ENCODE measurements at regions not wholly inside any gene's neighbourhood (a gene's known extent, or its start where the extent isn't known, plus 50 kb on each side); places are given as distances from the start of the nearest gene placed in this dataset.

GRCh38 chr12:114476159-114476558 is 70.2 kb upstream of the TBX5 start:
- H3K27ac ChIP-seq: no peak overlapping the region
- no peak overlapping the region for H3K4me3 ChIP-seq
- H4K20me1 ChIP-seq (ENCODE audit: insufficient read depth): 0 out of 2 replicates have a peak, but pooled peaks cover 5% of the 10 kb centered on the region
- CTCF ChIA-PET: no interaction called here
- H3K36me3 ChIP-seq (ENCODE audit: low read depth): no peaks in the 10 kb centered on the region
- no peak for DNase-seq
- no peaks in the 10 kb centered on the region for H3K4me1 ChIP-seq (replicated peaks; ENCODE audit: insufficient read depth)
- no peaks in the 10 kb centered on the region for H3F3A ChIP-seq (ENCODE audit: insufficient read depth, low read depth)
- intact Hi-C loops (cut with micrococcal nuclease; ENCODE audit: unreplicated experiment): no loop called here
- no peaks in the 10 kb centered on the region for H3K79me2 ChIP-seq (ENCODE audit: low read depth)
- H2AFZ ChIP-seq: no peak overlapping the region
- TF ChIP-seq CTCF (conservative IDR thresholded peaks at IDR 0.05) (peak; percentile 49; the same call in 1 of the 2 replicates), EZH2 (IDR thresholded peaks at IDR 0.05; ENCODE audit: low read depth) (no peak)
- peaks cover 83% of the 10 kb centered on the region for H3K27me3 ChIP-seq (ENCODE audit: insufficient read depth, low read depth)
- POLR2A ChIA-PET (ENCODE audit: unreplicated experiment): no interaction called here
- no peak overlapping the region for H3K4me2 ChIP-seq
- no peaks in the 10 kb centered on the region for H3K9me3 ChIP-seq (ENCODE audit: insufficient read depth, low read depth)
- BruUV-seq (replicated peaks): no TSS peak
- H3K9me2 ChIP-seq (ENCODE audit: insufficient read depth): no peaks in the 10 kb centered on the region

- H3K9me2 ChIP-seq (ENCODE audit: insufficient read depth): no peaks in the 10 kb centered on the region
- H3K27me3 ChIP-seq (ENCODE audit: insufficient read depth, low read depth): peaks cover 64% of the 10 kb centered on the region
- no peak overlapping the region for H3K27ac ChIP-seq
- no peak for DNase-seq
- no peaks in the 10 kb centered on the region for H3K4me1 ChIP-seq (replicated peaks; ENCODE audit: insufficient read depth)
- intact Hi-C loops (cut with micrococcal nuclease; ENCODE audit: unreplicated experiment): no loop called here
- no peaks in the 10 kb centered on the region for H3F3A ChIP-seq (ENCODE audit: insufficient read depth, low read depth)
- no peak for TF ChIP-seq EZH2 (IDR thresholded peaks at IDR 0.05; ENCODE audit: low read depth)
- TF ChIP-seq CTCF (conservative IDR thresholded peaks at IDR 0.05): no peak
- H3K79me2 ChIP-seq (ENCODE audit: low read depth): no peaks in the 10 kb centered on the region
- H3K4me2 ChIP-seq: no peak overlapping the region
- BruUV-seq (replicated peaks): no TSS peak
- no peaks in the 10 kb centered on the region for H3K9me3 ChIP-seq (ENCODE audit: insufficient read depth, low read depth)
- 0 out of 2 replicates have a peak, but pooled peaks cover 5% of the 10 kb centered on the region for H4K20me1 ChIP-seq (ENCODE audit: insufficient read depth)
- H3K4me3 ChIP-seq: no peak overlapping the region
- no peak overlapping the region for H2AFZ ChIP-seq
- H3K36me3 ChIP-seq (ENCODE audit: low read depth): no peaks in the 10 kb centered on the region
- ChIA-PET POLR2A (ENCODE audit: unreplicated experiment) (no interaction called here), CTCF (no interaction called here)
Measured at GRCh38 chr12:114473717-114474116, 67.8 kb upstream of the TBX5 start.

- no peak overlapping the region for H2AFZ ChIP-seq
- intact Hi-C loops (cut with micrococcal nuclease; ENCODE audit: unreplicated experiment): no loop called here
- TF ChIP-seq EZH2 (IDR thresholded peaks at IDR 0.05; ENCODE audit: low read depth) (no peak), CTCF (conservative IDR thresholded peaks at IDR 0.05) (no peak)
- no peaks in the 10 kb centered on the region for H3K4me1 ChIP-seq (replicated peaks; ENCODE audit: insufficient read depth)
- H3K27ac ChIP-seq: no peak overlapping the region
- no peaks in the 10 kb centered on the region for H3K79me2 ChIP-seq (ENCODE audit: low read depth)
- POLR2A ChIA-PET (ENCODE audit: unreplicated experiment): no interaction called here
- H3K9me3 ChIP-seq (ENCODE audit: insufficient read depth, low read depth): no peaks in the 10 kb centered on the region
- no peak for DNase-seq
- H3F3A ChIP-seq (ENCODE audit: insufficient read depth, low read depth): no peaks in the 10 kb centered on the region
- H3K36me3 ChIP-seq (ENCODE audit: low read depth): no peaks in the 10 kb centered on the region
- H3K4me2 ChIP-seq: no peak overlapping the region
- no peak overlapping the region for H3K4me3 ChIP-seq
- H4K20me1 ChIP-seq (ENCODE audit: insufficient read depth): 0 out of 2 replicates have a peak, but pooled peaks cover 5% of the 10 kb centered on the region
- no peaks in the 10 kb centered on the region for H3K9me2 ChIP-seq (ENCODE audit: insufficient read depth)
- BruUV-seq (replicated peaks): no TSS peak
- H3K27me3 ChIP-seq (ENCODE audit: insufficient read depth, low read depth): peaks cover 57% of the 10 kb centered on the region
- CTCF ChIA-PET: no interaction called here
Measured at GRCh38 chr12:114473018-114473417, 67.1 kb upstream of the TBX5 start.
